KMS-11 (cell line): ENCODE measurements at regions not wholly inside any gene's neighbourhood (a gene's known extent, or its start where the extent isn't known, plus 50 kb on each side); places are given as distances from the start of the nearest gene placed in this dataset.

ENCODE experiments used
- H2AFZ ChIP-seq: fragments of 200-600 bp; sonication (generic); 2 replicates; pipeline ENCODE4 v1.6.1; 2016; ENCODE audit warnings: antibody characterized with exemption, mixed run types, low read depth
- H3K27ac ChIP-seq: fragments of 200-600 bp; sonication (generic); 2 replicates; pipeline ENCODE4 v1.6.1; 2016; ENCODE audit warnings: mild to moderate bottlenecking, mixed run types
- H3K27me3 ChIP-seq: fragments of 200-600 bp; sonication (generic); 2 replicates; pipeline ENCODE4 v1.6.1; 2017; ENCODE audit warnings: mild to moderate bottlenecking, low read depth, mixed run types, moderate library complexity; ENCODE audit not compliant: insufficient read depth
- H3K36me3 ChIP-seq: fragments of 200-600 bp; sonication (generic); 2 replicates; pipeline ENCODE4 v1.6.1; 2017; ENCODE audit warnings: mild to moderate bottlenecking, mixed run types; ENCODE audit not compliant: insufficient read depth
- H3K4me1 ChIP-seq: fragments of 200-600 bp; sonication (generic); 2 replicates; pipeline ENCODE4 v1.6.1; 2016; ENCODE audit warnings: mild to moderate bottlenecking, low read depth, mixed run types; ENCODE audit not compliant: poor library complexity, severe bottlenecking
- H3K4me2 ChIP-seq: fragments of 200-600 bp; sonication (generic); 2 replicates; pipeline ENCODE4 v1.7.0; 2016; ENCODE audit warnings: mild to moderate bottlenecking, mixed run types
- H3K4me3 ChIP-seq: fragments of 200-600 bp; sonication (generic); IDR thresholded peaks from 2 replicates; pipeline ENCODE4 v1.6.1; 2017; ENCODE audit warnings: low read depth, low read length, mixed read lengths; ENCODE audit not compliant: insufficient read depth
- H3K79me2 ChIP-seq: fragments of 200-600 bp; sonication (generic); 2 replicates; pipeline ENCODE4 v1.6.1; 2016; ENCODE audit warnings: low read depth, mixed run types; ENCODE audit not compliant: insufficient read depth
- H3K9ac ChIP-seq: fragments of 200-600 bp; sonication (generic); 2 replicates; pipeline ENCODE4 v1.6.1; 2016; ENCODE audit warnings: mild to moderate bottlenecking, mixed run types
- H4K20me1 ChIP-seq: fragments of 200-600 bp; sonication (generic); 2 replicates; pipeline ENCODE4 v1.6.1; 2016; ENCODE audit warnings: mild to moderate bottlenecking, mixed run types; ENCODE audit not compliant: insufficient read depth
- TF ChIP-seq, protein P1 (sequence below): fragments of 200-600 bp; sonication (generic); conservative IDR thresholded peaks from 2 replicates; pipeline ENCODE4 v1.6.1; 2017; ENCODE audit warnings: low read depth, mild to moderate bottlenecking, antibody characterized with exemption, low read length, moderate library complexity, mixed read lengths

DNA sequence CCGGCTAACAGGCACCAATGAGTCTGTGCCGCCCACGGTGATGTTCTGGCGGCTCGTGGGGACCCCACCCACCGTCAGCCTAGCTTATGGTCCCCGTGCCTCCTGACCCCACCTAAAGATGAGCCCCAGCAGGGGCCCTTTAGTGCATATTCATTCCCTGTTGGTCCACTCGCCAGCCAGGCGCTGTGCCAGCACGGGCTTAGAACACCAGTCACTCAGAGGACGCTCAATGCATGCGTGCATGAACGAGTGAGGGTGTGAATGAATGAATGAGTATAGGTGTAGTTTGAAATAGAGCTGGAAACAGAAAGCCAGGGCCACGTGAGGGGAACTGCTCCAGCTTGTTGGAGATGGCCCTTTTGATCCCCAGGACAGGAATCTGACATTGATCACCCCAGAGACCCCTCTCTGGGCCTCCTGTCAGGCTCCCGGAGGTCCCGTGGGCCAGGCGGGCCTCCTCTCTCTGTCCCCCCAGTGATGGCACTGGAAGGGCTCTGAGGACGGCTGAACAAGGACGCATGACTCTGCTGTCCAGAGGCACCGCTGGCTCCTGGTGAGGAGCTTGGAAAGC, 193.9 kb upstream of the C14orf180 start:
- Histone ChIP-seq H3K36me3 (no peaks in the 10 kb centered on the region), H3K79me2 (no peaks in the 10 kb centered on the region), H3K27ac (no peak overlapping the region), H4K20me1 (no peaks in the 10 kb centered on the region), H3K4me1 (no peaks in the 10 kb centered on the region), H3K4me3 (no peak overlapping the region), H2AFZ (no peak overlapping the region), H3K27me3 (peaks cover 18% of the 10 kb centered on the region; the same call in 1 of the 2 replicates), H3K9ac (no peak overlapping the region), H3K4me2 (no peak overlapping the region)
- TF ChIP-seq, protein P1, sequence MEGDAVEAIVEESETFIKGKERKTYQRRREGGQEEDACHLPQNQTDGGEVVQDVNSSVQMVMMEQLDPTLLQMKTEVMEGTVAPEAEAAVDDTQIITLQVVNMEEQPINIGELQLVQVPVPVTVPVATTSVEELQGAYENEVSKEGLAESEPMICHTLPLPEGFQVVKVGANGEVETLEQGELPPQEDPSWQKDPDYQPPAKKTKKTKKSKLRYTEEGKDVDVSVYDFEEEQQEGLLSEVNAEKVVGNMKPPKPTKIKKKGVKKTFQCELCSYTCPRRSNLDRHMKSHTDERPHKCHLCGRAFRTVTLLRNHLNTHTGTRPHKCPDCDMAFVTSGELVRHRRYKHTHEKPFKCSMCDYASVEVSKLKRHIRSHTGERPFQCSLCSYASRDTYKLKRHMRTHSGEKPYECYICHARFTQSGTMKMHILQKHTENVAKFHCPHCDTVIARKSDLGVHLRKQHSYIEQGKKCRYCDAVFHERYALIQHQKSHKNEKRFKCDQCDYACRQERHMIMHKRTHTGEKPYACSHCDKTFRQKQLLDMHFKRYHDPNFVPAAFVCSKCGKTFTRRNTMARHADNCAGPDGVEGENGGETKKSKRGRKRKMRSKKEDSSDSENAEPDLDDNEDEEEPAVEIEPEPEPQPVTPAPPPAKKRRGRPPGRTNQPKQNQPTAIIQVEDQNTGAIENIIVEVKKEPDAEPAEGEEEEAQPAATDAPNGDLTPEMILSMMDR, result no peak

DNA sequence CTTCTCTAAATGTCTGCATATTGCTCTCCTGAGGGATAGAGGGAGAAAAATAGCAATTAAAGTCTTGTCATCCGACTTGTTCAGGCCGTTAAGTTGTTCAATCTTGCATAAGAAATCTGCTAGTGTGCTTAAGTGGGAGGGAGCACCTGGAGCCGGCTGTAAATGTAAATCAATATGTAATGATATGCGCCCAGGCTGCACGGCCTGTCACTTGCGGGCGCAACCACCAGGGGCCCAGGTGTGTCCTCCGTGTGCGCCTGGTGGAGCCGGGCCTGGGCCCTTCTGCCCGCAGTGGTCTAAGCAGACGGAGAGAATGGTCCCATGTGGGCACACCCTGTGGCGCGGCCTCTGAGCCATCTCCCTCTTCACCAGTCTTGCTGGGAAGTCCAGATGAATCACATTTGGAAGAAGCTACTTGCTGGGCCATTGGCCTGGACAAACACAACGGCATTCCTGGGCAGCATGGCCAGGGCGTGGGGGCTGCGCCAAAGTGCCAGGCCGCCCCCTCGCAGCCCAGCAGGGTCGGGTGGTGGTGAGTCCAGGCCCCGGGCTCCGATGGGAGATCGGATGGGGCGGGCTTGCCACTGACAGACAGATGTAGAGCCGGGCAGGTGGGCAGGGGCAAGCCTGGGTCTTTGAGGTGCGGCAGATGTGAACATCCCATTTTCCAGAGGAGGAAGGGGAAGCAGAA, 193.3 kb upstream of the C14orf180 start:
- no peak overlapping the region for H2AFZ ChIP-seq
- no peak overlapping the region for H3K4me2 ChIP-seq
- H3K27ac ChIP-seq, result no peak overlapping the region

DNA sequence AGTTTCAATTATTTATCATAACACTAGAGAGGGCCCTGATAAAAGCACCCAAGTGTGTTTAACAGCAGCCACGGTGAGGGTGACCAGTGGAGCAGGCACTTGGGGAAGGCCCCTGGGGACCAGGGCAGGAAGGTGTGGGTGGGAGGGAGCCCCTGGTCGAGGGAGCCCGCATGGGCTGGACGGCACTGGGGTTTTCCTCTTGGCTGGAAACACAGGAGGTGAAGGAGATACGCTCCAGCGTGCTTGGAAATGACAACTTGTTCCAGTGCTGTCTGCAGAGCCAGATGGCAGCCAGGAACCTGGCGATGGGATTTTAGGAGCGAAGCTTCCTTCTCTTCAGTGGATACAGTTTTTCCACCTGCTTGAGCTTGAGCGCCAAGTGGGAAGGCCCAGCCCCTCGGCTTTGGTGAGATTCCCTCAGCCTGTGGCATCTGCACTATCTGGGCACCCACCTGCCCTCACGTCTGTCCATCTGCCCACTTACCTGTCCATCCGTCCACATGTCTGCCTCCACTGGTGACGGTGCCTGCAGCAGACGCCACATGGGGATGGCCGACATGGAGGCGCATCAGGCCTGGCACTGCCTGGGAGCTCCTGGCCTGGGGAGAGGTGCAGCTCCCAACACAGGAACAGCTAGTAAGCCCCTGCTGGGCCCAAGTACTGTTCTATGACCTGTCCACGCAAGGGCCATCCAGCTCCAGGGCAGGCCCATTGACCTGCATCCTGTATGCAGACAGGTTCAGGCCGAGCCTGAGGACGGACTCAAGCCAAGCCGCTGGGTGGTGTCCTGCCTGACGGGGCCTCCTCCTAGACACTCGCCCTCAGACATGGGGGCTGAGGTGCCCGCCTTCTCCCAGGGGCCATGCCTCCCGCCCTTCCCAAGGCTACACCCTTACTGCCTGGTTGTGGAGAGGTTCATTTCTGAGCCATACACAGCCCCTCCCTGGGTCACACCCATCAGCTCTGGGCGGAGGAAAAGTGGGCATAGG, 192.2 kb upstream of the C14orf180 start:
- Histone ChIP-seq H3K27ac (no peak overlapping the region), H3K9ac (no peak overlapping the region), H3K27me3 (peaks cover 18% of the 10 kb centered on the region; the same call in 1 of the 2 replicates), H3K36me3 (no peaks in the 10 kb centered on the region), H2AFZ (no peak overlapping the region), H3K4me2 (no peak overlapping the region), H3K4me3 (no peak overlapping the region), H4K20me1 (no peaks in the 10 kb centered on the region), H3K79me2 (no peaks in the 10 kb centered on the region), H3K4me1 (no peaks in the 10 kb centered on the region)
- TF ChIP-seq, protein P1, result no peak

More for the DNA sequence above, 193.3 kb upstream of the C14orf180 start:
- H3K27me3 ChIP-seq, result peaks cover 18% of the 10 kb centered on the region; the same call in 1 of the 2 replicates
- H3K36me3 ChIP-seq, result no peaks in the 10 kb centered on the region
- H3K4me3 ChIP-seq, result no peak overlapping the region
- H3K79me2 ChIP-seq, result no peaks in the 10 kb centered on the region
- H3K9ac ChIP-seq, result no peak overlapping the region
- H4K20me1 ChIP-seq, result no peaks in the 10 kb centered on the region
- H3K4me1 ChIP-seq, result no peaks in the 10 kb centered on the region
- TF ChIP-seq, protein P1, result no peak

DNA sequence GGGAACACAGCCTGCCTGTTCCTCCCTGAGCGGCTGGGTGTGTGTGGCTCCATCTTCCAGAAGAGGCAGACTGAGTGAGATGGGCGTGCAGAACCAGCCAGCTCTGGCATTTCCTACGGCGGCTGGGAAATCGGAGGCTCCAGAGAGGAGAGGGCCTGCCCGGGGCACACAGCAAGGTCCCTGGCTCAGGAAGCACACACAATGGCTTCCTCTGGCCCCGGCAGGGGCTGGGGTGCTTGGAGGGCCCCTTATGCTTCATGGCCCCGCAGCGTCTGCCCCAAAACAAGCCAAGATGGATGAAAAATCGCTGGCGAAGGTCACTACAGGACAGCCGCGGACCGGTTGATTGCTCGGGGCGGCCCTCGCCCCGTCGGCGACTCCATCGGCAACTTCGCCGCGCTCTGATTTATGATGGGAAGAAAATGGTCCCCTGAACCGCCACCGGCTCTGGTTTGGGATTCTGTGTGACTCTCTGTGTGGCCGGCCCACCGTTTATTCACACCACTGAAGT, 191.5 kb upstream of the C14orf180 start:
- Histone ChIP-seq H3K4me2 (no peak overlapping the region), H3K4me1 (no peaks in the 10 kb centered on the region), H3K9ac (no peak overlapping the region), H3K27ac (no peak overlapping the region), H3K79me2 (no peaks in the 10 kb centered on the region), H3K4me3 (no peak overlapping the region), H4K20me1 (no peaks in the 10 kb centered on the region), H3K27me3 (peaks cover 18% of the 10 kb centered on the region; the same call in 1 of the 2 replicates), H3K36me3 (no peaks in the 10 kb centered on the region), H2AFZ (no peak overlapping the region)
- TF ChIP-seq, protein P1, result no peak
